Spleen (tissue), 7 donors: ENCODE measurements at regions not wholly inside any gene's neighbourhood (a gene's known extent, or its start where the extent isn't known, plus 50 kb on each side); places are given as distances from the start of the nearest gene placed in this dataset.

Experiments
- CTCF ChIP-seq, 11 experiments: fragments of 200-600 bp in 7 of 11; fragments of 450-650 bp in 4 of 11; sonication (generic) in 4 of 11; IDR thresholded peaks in 8 of 11; conservative IDR thresholded peaks in 3 of 11; 1 replicate in 7 of 11; 2 replicates in 4 of 11; pipeline versions ENCODE4 v1.4.0 to v1.8.0; 2016 to 2021; ENCODE audit warnings: antibody characterized with exemption in 11 of 11, inconsistent platforms in 4 of 11, mild to moderate bottlenecking in 1 of 11
- POLR2AphosphoS5 ChIP-seq, 3 donors: sonication (generic); formaldehyde crosslinking; IDR thresholded peaks; one replicate each; pipeline ENCODE4 v1.5.1; 2017; ENCODE audit warnings: antibody characterized with exemption in 3 of 3
- donor health status: DM: no; HTN: no; CAD: no; lungs with moderate emphysema.
- donor health status: DM: no; HTN: no; CAD: no.
- donor health status: DM: no; HTN: no; CAD: no.

GRCh38 chr2:21715887-21716286 lies 592.1 kb downstream of the TDRD15 start:
- TF ChIP-seq CTCF (IDR thresholded peaks at IDR 0.05 in 8 of 11, conservative IDR thresholded peaks at IDR 0.05 in 3 of 11) (no peak), POLR2AphosphoS5 (IDR thresholded peaks at IDR 0.05) (no peak)
